ENCODE measurements at regions not wholly inside any gene's neighbourhood (a gene's known extent, or its start where the extent isn't known, plus 50 kb on each side); places are given as distances from the start of the nearest gene placed in this dataset.

GRCh38 chr12:58818546-58818945, 101.8 kb downstream of the LRIG3 start:
- no peak for TF ChIP-seq CTCF (IDR thresholded peaks at IDR 0.05; ENCODE audit: low read depth, low read length)
- no peak overlapping the region for H3K4me3 ChIP-seq (replicated peaks in 1 of 2; ENCODE audit: low read depth in 2 of 2, low read length in 2 of 2)
- peak in 1 of 2 donors; percentile 26 for DNase-seq (ENCODE audit: low read depth in 2 of 2)

- no peak for DNase-seq (ENCODE audit: low read depth in 2 of 2)
- no peak for TF ChIP-seq CTCF (IDR thresholded peaks at IDR 0.05; ENCODE audit: low read depth, low read length)
- H3K4me3 ChIP-seq (replicated peaks in 1 of 2; ENCODE audit: low read depth in 2 of 2, low read length in 2 of 2) = no peak overlapping the region
Measured at GRCh38 chr12:58819345-58819744, 101.0 kb downstream of the LRIG3 start.

- DNase-seq (ENCODE audit: low read depth in 2 of 2) = no peak
- H3K4me3 ChIP-seq (replicated peaks in 1 of 2; ENCODE audit: low read depth in 2 of 2, low read length in 2 of 2) = no peak overlapping the region
- no peak for TF ChIP-seq CTCF (IDR thresholded peaks at IDR 0.05; ENCODE audit: low read depth, low read length)
Measured at GRCh38 chr12:58819985-58820384, 100.3 kb downstream of the LRIG3 start.

Data from cardiac fibroblast (primary cell).